Stimulated activated CD8-positive, alpha-beta memory T cell treated with anti-CD3 and anti-CD28 coated beads, Interleukin-15, amount 100 ng/mL, for 4 hours (primary cell): ENCODE measurements at regions not wholly inside any gene's neighbourhood (a gene's known extent, or its start where the extent isn't known, plus 50 kb on each side); places are given as distances from the start of the nearest gene placed in this dataset.

ENCODE experiments used
- DNase-seq, 2 donors: peaks; one replicate each; pipeline ENCODE4 v3.0.0-alpha.2; 2020; ENCODE audit warnings: low read depth in 2 of 2

DNA sequence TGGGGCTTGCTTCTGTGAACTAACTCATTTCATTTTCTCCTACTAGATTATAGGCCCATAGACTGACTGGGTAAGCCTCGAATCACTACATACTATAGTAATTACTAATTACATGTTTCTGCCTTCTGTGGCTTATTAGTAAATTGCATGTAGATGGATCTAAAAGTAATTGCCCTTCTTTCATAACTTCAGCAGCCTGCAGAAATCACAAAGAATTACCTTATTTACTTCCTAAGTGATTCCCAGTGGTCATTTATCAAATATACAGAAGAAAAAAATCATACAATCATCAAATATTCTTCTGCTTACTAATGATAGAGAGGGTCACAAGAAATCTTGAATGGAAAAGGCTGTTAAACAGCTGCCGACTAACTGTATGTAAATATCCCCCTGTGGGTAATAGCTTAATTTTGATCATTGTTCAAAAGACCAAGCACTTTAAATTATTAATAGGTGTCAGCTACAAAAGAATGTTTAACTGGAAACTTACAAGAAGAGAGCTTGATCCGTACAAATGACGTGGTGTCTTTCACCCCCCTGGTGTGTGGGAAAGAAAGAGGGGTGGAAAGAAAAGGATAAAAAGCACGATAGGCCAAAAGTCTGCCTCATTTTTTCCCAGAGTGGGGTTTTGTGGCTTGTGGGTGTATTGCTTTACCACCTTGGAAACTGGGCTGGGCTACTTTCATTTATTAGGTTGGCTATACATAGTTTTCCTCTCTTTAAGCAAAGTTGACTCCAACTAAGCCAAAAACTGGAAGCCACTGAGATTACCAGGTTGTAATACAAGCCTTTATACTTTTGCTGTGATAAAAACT lies 361.8 kb upstream of the ZMIZ1 start:
- no peak for DNase-seq

GRCh38 chr10:78707745-78708144 lies 361.0 kb upstream of the ZMIZ1 start:
- no peak for DNase-seq

- no peak for DNase-seq
These were observed 356.6 kb upstream of the ZMIZ1 start for GRCh38 chr10:78712147-78712546.

DNA sequence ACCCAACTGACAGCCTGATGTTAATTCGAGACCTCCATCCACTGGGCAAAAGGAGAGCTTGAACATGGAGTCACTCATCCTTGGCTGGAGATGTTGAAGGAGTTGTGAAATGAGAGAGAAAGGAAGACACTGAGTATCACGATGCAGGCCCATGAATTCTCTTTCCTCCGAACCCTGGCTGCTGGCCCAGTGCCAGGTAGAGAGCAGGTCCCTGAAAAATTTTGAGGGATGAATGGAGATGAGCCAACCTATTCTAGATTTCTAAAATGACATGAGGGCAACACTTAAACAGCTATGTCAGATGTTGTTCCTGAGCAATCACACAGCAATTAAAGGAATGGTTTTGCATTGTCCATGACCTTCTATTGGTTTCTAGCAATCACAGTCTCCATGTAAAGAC lies 355.1 kb upstream of the ZMIZ1 start:
- DNase-seq: no peak

DNA sequence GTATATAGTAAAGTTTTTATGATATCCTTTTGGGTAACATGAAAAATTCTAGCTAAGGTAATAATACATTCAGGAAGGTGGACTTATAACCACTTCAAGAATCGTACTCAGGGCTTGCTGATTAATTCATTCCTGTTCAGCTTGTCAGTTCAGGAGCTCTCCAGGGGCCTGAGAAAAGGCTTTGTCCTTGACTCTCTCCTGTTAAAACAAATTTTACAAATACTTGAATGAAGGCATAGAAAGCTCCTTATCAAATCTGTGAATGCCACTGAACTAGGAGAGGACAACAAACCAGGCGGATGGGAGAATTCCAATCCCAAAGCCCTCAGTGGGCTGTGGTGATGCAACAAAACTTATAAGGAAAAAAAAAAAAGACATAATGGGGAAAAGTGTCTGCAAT lies 354.5 kb upstream of the ZMIZ1 start:
- DNase-seq: no peak

DNA sequence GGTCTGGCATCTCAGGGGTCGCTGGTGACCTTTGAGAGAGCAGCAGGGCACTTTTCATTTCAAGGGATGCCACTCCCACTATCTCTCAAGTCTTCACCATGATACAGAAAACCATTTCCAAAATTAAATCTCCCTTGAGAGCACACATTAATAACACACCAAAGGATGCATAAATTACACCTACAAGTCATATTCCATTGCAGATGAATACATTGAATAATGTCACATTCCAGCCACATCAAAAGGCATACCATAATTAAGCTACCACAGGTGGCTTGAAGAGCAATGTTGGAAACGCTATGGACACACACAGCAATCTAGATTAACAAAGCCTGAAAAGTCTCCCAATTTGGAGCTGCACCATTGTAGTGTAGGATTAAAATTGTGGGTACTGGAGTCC lies 353.3 kb upstream of the ZMIZ1 start:
- no peak for DNase-seq

GRCh38 chr10:78716043-78716660 lies 352.6 kb upstream of the ZMIZ1 start:
- DNase-seq: no peak

GRCh38 chr10:78717200-78717599 lies 351.6 kb upstream of the ZMIZ1 start:
- DNase-seq: no peak

DNA sequence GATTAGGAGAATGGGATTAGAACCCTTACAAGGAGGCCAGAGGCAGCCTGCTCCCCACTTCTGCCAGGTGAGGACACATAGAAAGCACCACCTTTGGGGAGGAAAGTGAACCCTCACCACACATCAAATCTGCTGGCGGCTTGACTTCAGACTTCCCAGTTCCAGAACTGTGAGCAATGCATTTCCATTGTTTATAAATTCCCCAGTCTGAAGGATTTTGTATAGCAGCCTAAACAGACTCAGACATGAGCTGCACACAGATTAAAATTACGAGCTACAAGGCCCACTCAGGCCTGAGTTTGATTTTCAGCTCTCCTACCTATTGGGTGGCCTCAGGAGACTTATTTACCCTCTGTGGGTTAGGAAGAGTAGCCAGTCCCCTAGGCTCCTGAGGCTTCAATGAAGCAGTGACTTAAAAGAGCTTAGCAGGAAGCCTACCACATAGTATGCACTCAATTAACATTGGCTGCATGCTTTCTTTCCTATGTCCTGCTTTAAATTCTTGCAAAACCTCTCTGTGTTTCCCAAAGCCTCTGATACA lies 350.7 kb upstream of the ZMIZ1 start:
- no peak for DNase-seq

- no peak for DNase-seq
These were observed 349.5 kb upstream of the ZMIZ1 start for GRCh38 chr10:78719276-78719675.

DNA sequence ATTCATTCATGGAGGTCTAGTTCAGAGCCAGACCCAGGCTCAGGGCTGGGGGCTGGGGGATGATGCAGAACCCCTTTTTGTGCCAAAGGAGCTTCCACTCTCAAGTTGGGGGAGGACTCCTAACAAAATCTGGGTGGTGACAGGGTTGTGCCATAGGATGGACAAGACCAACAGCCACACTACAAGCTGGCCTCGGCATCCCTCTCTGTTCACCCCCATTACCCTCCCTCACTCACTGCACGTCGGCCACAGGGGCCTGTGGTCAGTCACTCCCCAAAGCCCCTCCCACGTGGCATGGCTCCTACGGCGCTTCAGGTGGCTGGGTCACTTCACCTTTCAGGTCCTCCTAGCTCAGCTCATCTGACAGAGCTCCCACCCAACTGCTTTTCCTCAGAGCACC lies 348.7 kb upstream of the ZMIZ1 start:
- no peak for DNase-seq

GRCh38 chr10:78721231-78721630 lies 347.5 kb upstream of the ZMIZ1 start:
- DNase-seq: no peak

- DNase-seq: no peak
These were observed 343.9 kb upstream of the ZMIZ1 start for GRCh38 chr10:78724846-78725245.

- no peak for DNase-seq
These were observed 342.6 kb upstream of the ZMIZ1 start for GRCh38 chr10:78726171-78726570.

DNA sequence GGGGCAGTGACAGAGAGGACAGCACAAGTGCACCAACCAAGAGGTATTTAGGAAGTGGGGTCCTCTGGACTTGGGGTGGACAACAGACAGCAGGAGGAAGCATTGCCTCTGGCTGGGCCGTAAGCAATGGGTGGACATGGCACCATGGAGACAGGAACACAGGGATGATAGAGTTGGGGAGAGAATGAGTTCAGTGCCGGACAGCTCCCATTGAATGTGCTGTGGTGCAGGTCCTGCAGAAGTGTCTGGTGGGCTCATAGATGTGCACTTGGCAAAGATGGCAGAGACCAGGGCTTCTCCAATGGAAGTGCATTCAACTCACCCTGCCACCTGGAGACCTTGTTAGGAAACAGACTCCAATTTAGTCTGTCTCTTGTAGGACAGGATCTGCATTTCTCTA lies 341.5 kb upstream of the ZMIZ1 start:
- DNase-seq: no peak

- DNase-seq: no peak
These were observed 341.0 kb upstream of the ZMIZ1 start for GRCh38 chr10:78727728-78728127.

GRCh38 chr10:78728176-78728575 lies 340.6 kb upstream of the ZMIZ1 start:
- DNase-seq: no peak

DNA sequence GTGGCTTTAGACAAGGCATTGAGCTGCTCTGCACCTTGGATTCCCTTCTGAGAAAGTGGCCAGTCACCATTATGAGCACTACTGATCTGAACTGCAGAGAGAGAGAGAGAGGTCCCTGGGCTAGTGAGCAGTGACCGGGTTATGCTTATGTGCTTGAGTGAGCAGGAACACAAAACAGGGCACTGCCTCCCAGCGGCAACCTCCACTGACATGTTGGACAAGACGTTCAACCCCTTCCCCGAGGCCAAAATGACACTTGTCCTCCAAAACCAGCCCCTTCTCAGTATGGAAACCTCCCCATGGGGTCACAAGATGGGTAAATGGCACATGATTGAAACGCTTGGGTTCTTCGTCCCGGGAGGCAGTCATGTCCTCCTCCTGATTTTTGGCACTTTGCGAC lies 339.4 kb upstream of the ZMIZ1 start:
- DNase-seq: no peak

DNA sequence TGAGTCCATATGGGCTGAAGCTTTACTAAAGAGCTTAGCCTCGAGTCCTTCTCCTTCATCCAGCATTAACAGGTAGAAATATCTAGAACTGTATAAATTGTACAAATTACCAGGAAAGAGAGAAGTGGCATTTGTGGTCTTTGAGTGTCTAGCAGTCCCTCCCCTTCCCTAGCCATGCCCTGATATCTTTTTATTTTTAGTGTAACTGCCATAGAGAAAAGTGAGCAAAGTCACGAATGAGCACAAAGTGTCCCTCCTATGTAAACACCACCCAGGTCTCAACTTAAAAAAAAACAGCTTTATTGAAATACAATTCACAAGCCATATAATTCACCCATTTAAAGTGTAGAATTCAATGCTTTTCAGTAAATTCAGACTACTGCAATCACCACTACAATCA lies 339.0 kb upstream of the ZMIZ1 start:
- DNase-seq: no peak

- no peak for DNase-seq
These were observed 338.0 kb upstream of the ZMIZ1 start for GRCh38 chr10:78730754-78731153.

- DNase-seq: no peak
These were observed 337.1 kb upstream of the ZMIZ1 start for GRCh38 chr10:78731675-78732074.

- no peak for DNase-seq
These were observed 336.4 kb upstream of the ZMIZ1 start for GRCh38 chr10:78732381-78732780.

DNA sequence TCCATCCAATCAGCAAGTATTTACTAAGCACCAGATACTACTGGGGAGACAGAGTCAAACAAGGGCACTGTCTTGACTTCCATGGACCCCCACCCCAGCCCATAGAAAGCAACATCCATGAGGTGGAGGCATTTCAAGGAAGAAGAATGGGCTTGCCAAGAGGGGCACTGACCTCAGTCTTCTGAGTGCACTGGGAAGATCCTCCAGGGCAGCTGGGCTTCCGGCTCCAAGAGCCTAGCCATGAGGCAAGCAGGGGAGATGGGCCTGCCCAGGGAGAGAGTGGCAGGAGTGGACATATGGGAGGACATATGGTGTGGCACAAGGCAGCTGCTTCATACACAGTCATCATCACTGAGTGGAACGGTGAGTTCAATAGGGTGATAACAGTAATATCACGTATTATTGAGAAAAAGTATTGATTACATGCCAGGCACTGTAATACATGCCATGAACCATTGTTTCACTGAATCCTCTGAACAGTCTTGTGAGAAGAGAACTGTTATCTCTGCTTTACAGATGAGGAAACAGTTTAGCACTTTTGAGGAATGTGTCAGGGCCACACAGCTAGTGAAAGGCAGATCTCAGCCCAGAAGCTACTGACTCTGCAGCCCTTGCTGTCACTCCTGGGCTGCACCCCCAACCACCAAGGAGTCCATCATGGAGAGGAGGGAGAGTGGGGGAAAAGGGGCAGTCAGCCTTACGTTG lies 331.7 kb upstream of the ZMIZ1 start:
- no peak for DNase-seq
